GM23338 (cell line): ENCODE measurements at regions not wholly inside any gene's neighbourhood (a gene's known extent, or its start where the extent isn't known, plus 50 kb on each side); places are given as distances from the start of the nearest gene placed in this dataset.

Source experiments
- ATAC-seq: fragments of 200-7000 bp; cut with Tn5 transposase; 3 replicates; pipeline ENCODE4 v1.9.1; 2020
- DNase-seq: peaks from one replicate; pipeline ENCODE4 v3.0.0-alpha.2; 2015; ENCODE audit warnings: low spot score
- H2AFZ ChIP-seq: fragments of 200-600 bp; sonication (generic); 2 replicates; pipeline ENCODE4 v1.8.0; 2016; ENCODE audit warnings: antibody characterized with exemption, mild to moderate bottlenecking, moderate library complexity
- H3F3A ChIP-seq: fragments of 200-600 bp; sonication (generic); replicated peaks from 2 replicates; pipeline ENCODE4 v1.8.0; 2017; ENCODE audit warnings: antibody characterized with exemption, mixed run types, low read depth
- H3K27ac ChIP-seq: fragments of 200-600 bp; sonication (generic); 2 replicates; pipeline ENCODE4 v1.6.1; 2016; ENCODE audit warnings: low read depth
- H3K27me3 ChIP-seq: fragments of 200-600 bp; sonication (generic); 2 replicates; pipeline ENCODE4 v1.8.0; 2016; ENCODE audit warnings: mild to moderate bottlenecking, mixed run types, moderate library complexity; ENCODE audit not compliant: insufficient read depth
- H3K36me3 ChIP-seq: fragments of 200-600 bp; sonication (generic); 2 replicates; pipeline ENCODE4 v1.8.0; 2016; ENCODE audit warnings: mild to moderate bottlenecking; ENCODE audit not compliant: insufficient read depth
- H3K4me1 ChIP-seq: fragments of 200-600 bp; sonication (generic); 2 replicates; pipeline ENCODE4 v1.8.0; 2016; ENCODE audit warnings: mild to moderate bottlenecking, moderate library complexity; ENCODE audit not compliant: insufficient read depth
- H3K4me2 ChIP-seq: fragments of 200-600 bp; sonication (generic); 2 replicates; pipeline ENCODE4 v1.7.1; 2017; ENCODE audit warnings: mixed run types
- H3K4me3 ChIP-seq: fragments of 200-600 bp; sonication (generic); 2 replicates; pipeline ENCODE4 v1.6.1; 2016; ENCODE audit warnings: mixed run types
- H3K79me2 ChIP-seq: fragments of 200-600 bp; sonication (generic); replicated peaks from 2 replicates; pipeline ENCODE4 v1.8.0; 2017; ENCODE audit warnings: mild to moderate bottlenecking; ENCODE audit not compliant: insufficient read depth
- H3K9me2 ChIP-seq: fragments of 200-600 bp; sonication (generic); 2 replicates; pipeline ENCODE4 v1.8.0; 2017; ENCODE audit not compliant: insufficient read depth
- H4K20me1 ChIP-seq: fragments of 200-600 bp; sonication (generic); replicated peaks from 2 replicates; pipeline ENCODE4 v1.8.0; 2017; ENCODE audit warnings: mild to moderate bottlenecking; ENCODE audit not compliant: insufficient read depth
- H3K27ac Mint-ChIP-seq: 2 replicates; pipeline ENCODE4 v1.8.0; 2020; ENCODE audit warnings: inconsistent platforms, mild to moderate bottlenecking, moderate library complexity, mixed read lengths
- H3K27me3 Mint-ChIP-seq: 3 replicates; pipeline ENCODE4 v1.8.0; 2022; ENCODE audit warnings: low read depth, mild to moderate bottlenecking, moderate library complexity, mixed read lengths, inconsistent platforms; ENCODE audit not compliant: insufficient read depth, poor library complexity
- H3K36me3 Mint-ChIP-seq: 3 replicates; pipeline ENCODE4 v1.8.0; 2021; ENCODE audit warnings: low read depth, mild to moderate bottlenecking, inconsistent platforms, moderate library complexity, mixed read lengths
- H3K4me1 Mint-ChIP-seq: 3 replicates; pipeline ENCODE4 v1.8.0; 2020; ENCODE audit warnings: mild to moderate bottlenecking, inconsistent platforms, mixed read lengths
- H3K4me3 Mint-ChIP-seq: 3 replicates; pipeline ENCODE4 v1.8.0; 2021; ENCODE audit warnings: moderate library complexity, mild to moderate bottlenecking, inconsistent platforms, mixed read lengths
- H3K9me3 Mint-ChIP-seq: 3 replicates; pipeline ENCODE4 v1.8.0; 2020; ENCODE audit warnings: moderate library complexity, mild to moderate bottlenecking, inconsistent platforms, mixed read lengths
- CREB1 ChIP-seq: fragments of 250-450 bp; sonication (Bioruptor Pico); IDR thresholded peaks from 2 replicates; pipeline ENCODE4 v1.5.0; 2020; ENCODE audit warnings: low read depth, mild to moderate bottlenecking, moderate library complexity
- EZH2phosphoT487 ChIP-seq: fragments of 200-600 bp; sonication (generic); IDR thresholded peaks from one replicate; pipeline ENCODE4 v1.8.1; 2018; ENCODE audit warnings: antibody characterized with exemption; ENCODE audit not compliant: unreplicated experiment
- JUNB ChIP-seq: IDR thresholded peaks from one replicate; pipeline ENCODE4 v1.6.1; 2016; ENCODE audit warnings: antibody characterized with exemption; ENCODE audit not compliant: unreplicated experiment
- NANOG ChIP-seq: IDR thresholded peaks from 2 replicates; pipeline ENCODE4 v1.6.1; 2016; ENCODE audit warnings: antibody characterized with exemption, borderline replicate concordance
- POLR2AphosphoS5 ChIP-seq: IDR thresholded peaks from 2 replicates; pipeline ENCODE4 v1.6.1; 2016; ENCODE audit warnings: antibody characterized with exemption, low read depth
- STAT1 ChIP-seq: IDR thresholded peaks from one replicate; pipeline ENCODE4 v1.6.1; 2016; ENCODE audit warnings: antibody characterized with exemption; ENCODE audit not compliant: unreplicated experiment
- ZNF114 ChIP-seq: fragments of 250-450 bp; sonication (Bioruptor Pico); IDR thresholded peaks from 2 replicates; pipeline ENCODE4 v1.5.0; 2020; ENCODE audit warnings: mild to moderate bottlenecking, moderate library complexity
- ZNF331 ChIP-seq: fragments of 250-450 bp; sonication (Bioruptor Pico); IDR thresholded peaks from 2 replicates; pipeline ENCODE4 v1.5.0; 2020; ENCODE audit warnings: low read depth, mild to moderate bottlenecking, moderate library complexity
- TF ChIP-seq, protein P1 (sequence below): IDR thresholded peaks from one replicate; pipeline ENCODE4 v1.6.1; 2018; ENCODE audit warnings: antibody characterized with exemption; ENCODE audit not compliant: unreplicated experiment
- TF ChIP-seq, protein P2 (sequence below): fragments of 250-450 bp; sonication (Bioruptor Pico); IDR thresholded peaks from 2 replicates; pipeline ENCODE4 v1.5.0; 2020; ENCODE audit warnings: mild to moderate bottlenecking, moderate library complexity
- TF ChIP-seq, protein P3 (sequence below): IDR thresholded peaks from 2 replicates; pipeline ENCODE4 v1.6.1; 2016; ENCODE audit warnings: antibody characterized with exemption

DNA sequence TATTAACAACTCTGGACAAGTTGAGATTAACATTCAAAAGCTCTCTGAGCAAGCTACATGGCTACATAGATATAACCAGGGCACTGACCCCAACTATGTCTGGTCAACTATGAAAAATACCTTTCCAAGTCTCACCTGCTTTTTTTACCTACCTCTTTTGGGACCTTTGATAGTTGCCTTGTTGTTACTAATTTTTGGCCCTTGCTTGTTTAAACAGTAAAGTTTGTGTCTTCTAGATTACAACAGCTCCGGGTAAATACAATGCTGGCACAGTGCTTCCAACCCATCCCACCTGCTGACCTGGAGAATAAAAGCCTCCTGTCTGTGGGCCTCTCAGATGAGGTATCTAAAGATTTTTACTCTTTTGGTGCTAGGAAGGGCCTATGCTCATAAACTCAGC, 1036.6 kb downstream of the NAALADL2 start (continued):
- TF ChIP-seq STAT1 (no peak), JUNB (no peak), EZH2phosphoT487 (no peak), ZNF114 (CRISPR knock-in tag) (no peak), ZNF331 (CRISPR knock-in tag) (no peak), POLR2AphosphoS5 (no peak)
- TF ChIP-seq, protein P1, sequence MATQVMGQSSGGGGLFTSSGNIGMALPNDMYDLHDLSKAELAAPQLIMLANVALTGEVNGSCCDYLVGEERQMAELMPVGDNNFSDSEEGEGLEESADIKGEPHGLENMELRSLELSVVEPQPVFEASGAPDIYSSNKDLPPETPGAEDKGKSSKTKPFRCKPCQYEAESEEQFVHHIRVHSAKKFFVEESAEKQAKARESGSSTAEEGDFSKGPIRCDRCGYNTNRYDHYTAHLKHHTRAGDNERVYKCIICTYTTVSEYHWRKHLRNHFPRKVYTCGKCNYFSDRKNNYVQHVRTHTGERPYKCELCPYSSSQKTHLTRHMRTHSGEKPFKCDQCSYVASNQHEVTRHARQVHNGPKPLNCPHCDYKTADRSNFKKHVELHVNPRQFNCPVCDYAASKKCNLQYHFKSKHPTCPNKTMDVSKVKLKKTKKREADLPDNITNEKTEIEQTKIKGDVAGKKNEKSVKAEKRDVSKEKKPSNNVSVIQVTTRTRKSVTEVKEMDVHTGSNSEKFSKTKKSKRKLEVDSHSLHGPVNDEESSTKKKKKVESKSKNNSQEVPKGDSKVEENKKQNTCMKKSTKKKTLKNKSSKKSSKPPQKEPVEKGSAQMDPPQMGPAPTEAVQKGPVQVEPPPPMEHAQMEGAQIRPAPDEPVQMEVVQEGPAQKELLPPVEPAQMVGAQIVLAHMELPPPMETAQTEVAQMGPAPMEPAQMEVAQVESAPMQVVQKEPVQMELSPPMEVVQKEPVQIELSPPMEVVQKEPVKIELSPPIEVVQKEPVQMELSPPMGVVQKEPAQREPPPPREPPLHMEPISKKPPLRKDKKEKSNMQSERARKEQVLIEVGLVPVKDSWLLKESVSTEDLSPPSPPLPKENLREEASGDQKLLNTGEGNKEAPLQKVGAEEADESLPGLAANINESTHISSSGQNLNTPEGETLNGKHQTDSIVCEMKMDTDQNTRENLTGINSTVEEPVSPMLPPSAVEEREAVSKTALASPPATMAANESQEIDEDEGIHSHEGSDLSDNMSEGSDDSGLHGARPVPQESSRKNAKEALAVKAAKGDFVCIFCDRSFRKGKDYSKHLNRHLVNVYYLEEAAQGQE: no peak

DNA sequence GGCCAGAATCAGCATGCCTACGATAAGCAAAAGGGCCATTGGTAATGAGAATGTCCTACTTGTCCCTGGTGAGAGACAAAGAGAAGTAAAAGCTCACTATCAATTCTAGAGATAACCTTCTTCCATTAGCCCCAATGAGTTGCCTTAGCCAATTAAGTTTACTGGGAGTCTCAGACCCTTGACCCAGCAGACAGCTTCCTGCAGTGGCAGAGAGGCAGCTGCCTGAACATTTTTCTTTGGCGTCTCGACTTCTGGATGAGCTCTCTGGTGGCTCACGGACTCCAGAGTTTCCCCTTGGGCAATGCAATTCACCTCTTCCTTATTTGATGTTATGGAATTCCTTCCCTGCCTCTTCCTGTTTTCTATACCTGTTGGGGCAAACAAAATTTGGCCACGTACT, 1034.4 kb downstream of the NAALADL2 start:
- H3K4me1 ChIP-seq: no peaks in the 10 kb centered on the region
- no peaks in the 10 kb centered on the region for H3K36me3 ChIP-seq
- Mint-ChIP-seq H3K36me3 (no peaks in the 10 kb centered on the region), H3K27me3 (peaks cover 2% of the 10 kb centered on the region), H3K9me3 (peaks cover 3% of the 10 kb centered on the region; the same call in 1 of the 3 replicates), H3K27ac (no peak overlapping the region), H3K4me1 (no peaks in the 10 kb centered on the region), H3K4me3 (no peak overlapping the region)
- H3K9me2 ChIP-seq: peaks cover 7% of the 10 kb centered on the region; the same call in 1 of the 2 replicates
- no peak overlapping the region for H3K4me2 ChIP-seq
- H4K20me1 ChIP-seq: no peaks in the 10 kb centered on the region
- H3K4me3 ChIP-seq: no peak overlapping the region
- no peak overlapping the region for H3K27ac ChIP-seq
- ATAC-seq (no peak), DNase-seq (no peak)
- H2AFZ ChIP-seq: peak overlapping the region; percentile 28; the same call in 1 of the 2 replicates
- H3K79me2 ChIP-seq: no peaks in the 10 kb centered on the region
- no peaks in the 10 kb centered on the region for H3K27me3 ChIP-seq
- H3F3A ChIP-seq: no peaks in the 10 kb centered on the region
- TF ChIP-seq, protein P2, sequence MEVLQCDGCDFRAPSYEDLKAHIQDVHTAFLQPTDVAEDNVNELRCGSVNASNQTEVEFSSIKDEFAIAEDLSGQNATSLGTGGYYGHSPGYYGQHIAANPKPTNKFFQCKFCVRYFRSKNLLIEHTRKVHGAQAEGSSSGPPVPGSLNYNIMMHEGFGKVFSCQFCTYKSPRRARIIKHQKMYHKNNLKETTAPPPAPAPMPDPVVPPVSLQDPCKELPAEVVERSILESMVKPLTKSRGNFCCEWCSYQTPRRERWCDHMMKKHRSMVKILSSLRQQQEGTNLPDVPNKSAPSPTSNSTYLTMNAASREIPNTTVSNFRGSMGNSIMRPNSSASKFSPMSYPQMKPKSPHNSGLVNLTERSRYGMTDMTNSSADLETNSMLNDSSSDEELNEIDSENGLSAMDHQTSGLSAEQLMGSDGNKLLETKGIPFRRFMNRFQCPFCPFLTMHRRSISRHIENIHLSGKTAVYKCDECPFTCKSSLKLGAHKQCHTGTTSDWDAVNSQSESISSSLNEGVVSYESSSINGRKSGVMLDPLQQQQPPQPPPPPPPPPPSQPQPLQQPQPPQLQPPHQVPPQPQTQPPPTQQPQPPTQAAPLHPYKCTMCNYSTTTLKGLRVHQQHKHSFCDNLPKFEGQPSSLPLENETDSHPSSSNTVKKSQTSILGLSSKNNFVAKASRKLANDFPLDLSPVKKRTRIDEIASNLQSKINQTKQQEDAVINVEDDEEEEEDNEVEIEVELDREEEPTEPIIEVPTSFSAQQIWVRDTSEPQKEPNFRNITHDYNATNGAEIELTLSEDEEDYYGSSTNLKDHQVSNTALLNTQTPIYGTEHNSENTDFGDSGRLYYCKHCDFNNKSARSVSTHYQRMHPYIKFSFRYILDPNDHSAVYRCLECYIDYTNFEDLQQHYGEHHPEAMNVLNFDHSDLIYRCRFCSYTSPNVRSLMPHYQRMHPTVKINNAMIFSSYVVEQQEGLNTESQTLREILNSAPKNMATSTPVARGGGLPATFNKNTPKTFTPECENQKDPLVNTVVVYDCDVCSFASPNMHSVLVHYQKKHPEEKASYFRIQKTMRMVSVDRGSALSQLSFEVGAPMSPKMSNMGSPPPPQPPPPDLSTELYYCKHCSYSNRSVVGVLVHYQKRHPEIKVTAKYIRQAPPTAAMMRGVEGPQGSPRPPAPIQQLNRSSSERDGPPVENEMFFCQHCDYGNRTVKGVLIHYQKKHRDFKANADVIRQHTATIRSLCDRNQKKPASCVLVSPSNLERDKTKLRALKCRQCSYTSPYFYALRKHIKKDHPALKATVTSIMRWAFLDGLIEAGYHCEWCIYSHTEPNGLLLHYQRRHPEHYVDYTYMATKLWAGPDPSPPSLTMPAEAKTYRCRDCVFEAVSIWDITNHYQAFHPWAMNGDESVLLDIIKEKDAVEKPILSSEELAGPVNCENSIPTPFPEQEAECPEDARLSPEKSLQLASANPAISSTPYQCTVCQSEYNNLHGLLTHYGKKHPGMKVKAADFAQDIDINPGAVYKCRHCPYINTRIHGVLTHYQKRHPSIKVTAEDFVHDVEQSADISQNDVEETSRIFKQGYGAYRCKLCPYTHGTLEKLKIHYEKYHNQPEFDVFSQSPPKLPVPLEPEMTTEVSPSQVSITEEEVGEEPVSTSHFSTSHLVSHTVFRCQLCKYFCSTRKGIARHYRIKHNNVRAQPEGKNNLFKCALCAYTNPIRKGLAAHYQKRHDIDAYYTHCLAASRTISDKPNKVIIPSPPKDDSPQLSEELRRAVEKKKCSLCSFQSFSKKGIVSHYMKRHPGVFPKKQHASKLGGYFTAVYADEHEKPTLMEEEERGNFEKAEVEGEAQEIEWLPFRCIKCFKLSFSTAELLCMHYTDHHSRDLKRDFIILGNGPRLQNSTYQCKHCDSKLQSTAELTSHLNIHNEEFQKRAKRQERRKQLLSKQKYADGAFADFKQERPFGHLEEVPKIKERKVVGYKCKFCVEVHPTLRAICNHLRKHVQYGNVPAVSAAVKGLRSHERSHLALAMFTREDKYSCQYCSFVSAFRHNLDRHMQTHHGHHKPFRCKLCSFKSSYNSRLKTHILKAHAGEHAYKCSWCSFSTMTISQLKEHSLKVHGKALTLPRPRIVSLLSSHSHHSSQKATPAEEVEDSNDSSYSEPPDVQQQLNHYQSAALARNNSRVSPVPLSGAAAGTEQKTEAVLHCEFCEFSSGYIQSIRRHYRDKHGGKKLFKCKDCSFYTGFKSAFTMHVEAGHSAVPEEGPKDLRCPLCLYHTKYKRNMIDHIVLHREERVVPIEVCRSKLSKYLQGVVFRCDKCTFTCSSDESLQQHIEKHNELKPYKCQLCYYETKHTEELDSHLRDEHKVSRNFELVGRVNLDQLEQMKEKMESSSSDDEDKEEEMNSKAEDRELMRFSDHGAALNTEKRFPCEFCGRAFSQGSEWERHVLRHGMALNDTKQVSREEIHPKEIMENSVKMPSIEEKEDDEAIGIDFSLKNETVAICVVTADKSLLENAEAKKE (CRISPR knock-in tag): no peak
- TF ChIP-seq, protein P1: no peak
- TF ChIP-seq EZH2phosphoT487: no peak
- no peak for TF ChIP-seq CREB1 (CRISPR knock-in tag)
- TF ChIP-seq ZNF331 (CRISPR knock-in tag): no peak
- TF ChIP-seq NANOG: no peak
- TF ChIP-seq, protein P3, sequence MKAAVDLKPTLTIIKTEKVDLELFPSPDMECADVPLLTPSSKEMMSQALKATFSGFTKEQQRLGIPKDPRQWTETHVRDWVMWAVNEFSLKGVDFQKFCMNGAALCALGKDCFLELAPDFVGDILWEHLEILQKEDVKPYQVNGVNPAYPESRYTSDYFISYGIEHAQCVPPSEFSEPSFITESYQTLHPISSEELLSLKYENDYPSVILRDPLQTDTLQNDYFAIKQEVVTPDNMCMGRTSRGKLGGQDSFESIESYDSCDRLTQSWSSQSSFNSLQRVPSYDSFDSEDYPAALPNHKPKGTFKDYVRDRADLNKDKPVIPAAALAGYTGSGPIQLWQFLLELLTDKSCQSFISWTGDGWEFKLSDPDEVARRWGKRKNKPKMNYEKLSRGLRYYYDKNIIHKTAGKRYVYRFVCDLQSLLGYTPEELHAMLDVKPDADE: no peak
- TF ChIP-seq JUNB: no peak
